Endothelial cell of umbilical vein (primary cell): ENCODE measurements at regions not wholly inside any gene's neighbourhood (a gene's known extent, or its start where the extent isn't known, plus 50 kb on each side); places are given as distances from the start of the nearest gene placed in this dataset.

Source experiments
- MYC ChIP-seq: IDR thresholded peaks from one replicate; pipeline ENCODE4 v1.6.1; 2011; ENCODE audit warnings: mild to moderate bottlenecking, low read depth, low read length
- TF ChIP-seq, protein P1 (sequence below), 2 donors: IDR thresholded peaks; 1 replicate in 1 of 2; 2 replicates in 1 of 2; pipeline ENCODE4 v1.5.1; 2011; ENCODE audit warnings: low read length in 2 of 2, mild to moderate bottlenecking in 2 of 2, moderate library complexity in 2 of 2, control low read depth in 1 of 2, inconsistent platforms in 1 of 2, low read depth in 1 of 2; ENCODE audit not compliant: insufficient read depth in 1 of 2; ENCODE audit errors: extremely low read depth in 1 of 2

DNA sequence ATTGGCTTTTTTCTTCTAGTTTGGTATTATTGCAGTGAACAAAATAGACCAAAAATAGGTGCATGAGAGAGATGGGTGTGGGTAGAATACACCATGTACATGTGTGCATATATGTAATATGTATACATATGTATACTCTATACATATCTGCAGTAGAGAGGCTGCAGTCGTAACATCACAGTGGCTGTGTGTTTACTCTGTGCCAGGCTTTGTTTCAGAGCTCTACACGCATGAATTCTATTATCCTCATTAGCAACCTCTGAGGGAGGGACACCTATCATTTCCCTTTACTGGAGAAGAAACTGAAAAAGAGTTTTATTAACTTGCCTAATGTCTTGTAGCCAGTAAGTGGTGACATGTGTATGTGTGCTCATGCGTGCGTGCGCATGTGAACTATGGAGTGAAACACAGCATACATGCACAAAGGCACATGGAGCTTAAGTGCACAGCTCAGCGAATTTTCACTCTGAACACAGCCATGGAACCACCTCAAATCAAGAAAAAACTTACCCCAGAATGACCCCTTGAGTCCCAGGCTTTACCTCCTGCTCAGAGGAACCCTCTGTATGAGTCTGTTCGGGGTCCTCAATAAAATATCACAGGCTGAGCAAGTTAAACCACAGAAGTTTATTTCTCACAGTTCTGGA lies 452.5 kb downstream of the CDH26 start:
- TF ChIP-seq, protein P1, sequence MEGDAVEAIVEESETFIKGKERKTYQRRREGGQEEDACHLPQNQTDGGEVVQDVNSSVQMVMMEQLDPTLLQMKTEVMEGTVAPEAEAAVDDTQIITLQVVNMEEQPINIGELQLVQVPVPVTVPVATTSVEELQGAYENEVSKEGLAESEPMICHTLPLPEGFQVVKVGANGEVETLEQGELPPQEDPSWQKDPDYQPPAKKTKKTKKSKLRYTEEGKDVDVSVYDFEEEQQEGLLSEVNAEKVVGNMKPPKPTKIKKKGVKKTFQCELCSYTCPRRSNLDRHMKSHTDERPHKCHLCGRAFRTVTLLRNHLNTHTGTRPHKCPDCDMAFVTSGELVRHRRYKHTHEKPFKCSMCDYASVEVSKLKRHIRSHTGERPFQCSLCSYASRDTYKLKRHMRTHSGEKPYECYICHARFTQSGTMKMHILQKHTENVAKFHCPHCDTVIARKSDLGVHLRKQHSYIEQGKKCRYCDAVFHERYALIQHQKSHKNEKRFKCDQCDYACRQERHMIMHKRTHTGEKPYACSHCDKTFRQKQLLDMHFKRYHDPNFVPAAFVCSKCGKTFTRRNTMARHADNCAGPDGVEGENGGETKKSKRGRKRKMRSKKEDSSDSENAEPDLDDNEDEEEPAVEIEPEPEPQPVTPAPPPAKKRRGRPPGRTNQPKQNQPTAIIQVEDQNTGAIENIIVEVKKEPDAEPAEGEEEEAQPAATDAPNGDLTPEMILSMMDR (IDR thresholded peaks at IDR 0.05; ENCODE audit: extremely low read depth in 1 of 2, insufficient read depth in 1 of 2, low read depth in 1 of 2, low read length in 2 of 2), result no peak
- TF ChIP-seq MYC, result no peak
